Body of pancreas (tissue), 4 donors: ENCODE measurements at regions not wholly inside any gene's neighbourhood (a gene's known extent, or its start where the extent isn't known, plus 50 kb on each side); places are given as distances from the start of the nearest gene placed in this dataset.

Experiments used
- ATAC-seq: fragments of 150-250 bp; one replicate; pipeline ENCODE4 v1.9.1; 2016
- DNase-seq, 4 donors: peaks; one replicate each; pipeline ENCODE4 v3.0.0-alpha.2; 2019
- H3K27ac ChIP-seq, 4 donors: fragments of 200-600 bp; sonication (generic); 1 replicate in 3 of 4; 2 replicates in 1 of 4; pipeline versions ENCODE4 v1.5.1 to v1.6.1; 2016 to 2019; ENCODE audit warnings: mild to moderate bottlenecking in 1 of 4, mixed read lengths in 1 of 4, moderate library complexity in 1 of 4
- H3K27me3 ChIP-seq, 2 donors: fragments of 200-600 bp; sonication (generic); one replicate each; pipeline ENCODE4 v1.6.0; 2016; ENCODE audit warnings: mild to moderate bottlenecking in 1 of 2
- H3K36me3 ChIP-seq, 2 donors: fragments of 200-600 bp; sonication (generic); replicated peaks in 1 of 2; 2 replicates each; pipeline ENCODE4 v1.5.1; 2016; ENCODE audit warnings: low read depth in 2 of 2; ENCODE audit not compliant: insufficient read depth in 1 of 2
- H3K4me1 ChIP-seq: fragments of 200-600 bp; sonication (generic); one replicate; pipeline ENCODE4 v1.6.0; 2016
- H3K4me3 ChIP-seq, 2 donors: fragments of 200-600 bp; sonication (generic); 1 replicate in 1 of 2; 2 replicates in 1 of 2; pipeline ENCODE4 v1.5.1; 2016 to 2019
- H3K9me3 ChIP-seq, 3 donors: fragments of 200-600 bp; sonication (generic); 1 replicate in 2 of 3; 2 replicates in 1 of 3; pipeline ENCODE4 v1.5.1; 2016
- CTCF ChIP-seq, 7 experiments: fragments of 450-650 bp in 4 of 7; fragments of 200-600 bp in 3 of 7; sonication (generic) in 3 of 7; IDR thresholded peaks; one replicate each; pipeline ENCODE4 v1.5.1; 2016 to 2019; ENCODE audit warnings: antibody characterized with exemption in 7 of 7
- POLR2A ChIP-seq, 3 donors: fragments of 450-650 bp; IDR thresholded peaks; one replicate each; pipeline ENCODE4 v1.6.1; 2016; ENCODE audit warnings: antibody characterized with exemption in 3 of 3, mild to moderate bottlenecking in 2 of 3
- WGBS, 2 donors: methylation state at CpG; one replicate each; pipeline ENCODE4 v1.1.5; 2017; 5-methylcytosine and 5-hydroxymethylcytosine counted together
- intact Hi-C: fragments of 100-400 bp; cut with DNase I; formaldehyde crosslinking; loops from one replicate; pipeline ENCODE4 v1.15.1; 2023

- no peaks in the 10 kb centered on the region for H3K36me3 ChIP-seq
- no peak overlapping the region for H3K4me3 ChIP-seq
- ATAC-seq (no peak), DNase-seq (no peak)
- intact Hi-C loops, result no loop called here
- H3K27me3 ChIP-seq, result no peaks in the 10 kb centered on the region
- no peak for TF ChIP-seq CTCF (IDR thresholded peaks at IDR 0.05)
- TF ChIP-seq POLR2A (IDR thresholded peaks at IDR 0.05), result no peak
- H3K9me3 ChIP-seq, result no peaks in the 10 kb centered on the region
- no peaks in the 10 kb centered on the region for H3K4me1 ChIP-seq
- no peak overlapping the region for H3K27ac ChIP-seq
These were observed 748.8 kb upstream of the RIOK2 start for GRCh38 chr5:97931829-97932228.

GRCh38 chr5:97936231-97936630 lies 753.2 kb upstream of the RIOK2 start:
- WGBS, 2 donors, result 25 to 48% methylated on average over 1 of the region's 1 CpG
- no peak overlapping the region for H3K27ac ChIP-seq
- H3K27me3 ChIP-seq, result no peaks in the 10 kb centered on the region
- no peaks in the 10 kb centered on the region for H3K36me3 ChIP-seq
- H3K9me3 ChIP-seq, result no peaks in the 10 kb centered on the region
- no peak overlapping the region for H3K4me3 ChIP-seq
- no peaks in the 10 kb centered on the region for H3K4me1 ChIP-seq
- ATAC-seq, result no peak
- TF ChIP-seq CTCF (IDR thresholded peaks at IDR 0.05) (no peak), POLR2A (IDR thresholded peaks at IDR 0.05) (no peak)
- DNase-seq, result no peak
- intact Hi-C loops, result no loop called here

- Histone ChIP-seq H3K4me3 (no peak overlapping the region), H3K36me3 (no peaks in the 10 kb centered on the region), H3K9me3 (no peaks in the 10 kb centered on the region), H3K27ac (no peak overlapping the region), H3K27me3 (no peaks in the 10 kb centered on the region), H3K4me1 (no peaks in the 10 kb centered on the region)
- TF ChIP-seq CTCF (IDR thresholded peaks at IDR 0.05) (no peak), POLR2A (IDR thresholded peaks at IDR 0.05) (no peak)
- intact Hi-C loops, result no loop called here
- WGBS, 2 donors, result 60 to 88% methylated on average over 2 of the region's 2 CpGs
- ATAC-seq (no peak), DNase-seq (no peak)
These were observed 754.8 kb upstream of the RIOK2 start for GRCh38 chr5:97937846-97938245.

- ATAC-seq (no peak), DNase-seq (no peak)
- Histone ChIP-seq H3K9me3 (no peaks in the 10 kb centered on the region), H3K27ac (no peak overlapping the region), H3K27me3 (no peaks in the 10 kb centered on the region), H3K4me1 (no peaks in the 10 kb centered on the region), H3K4me3 (no peak overlapping the region), H3K36me3 (no peaks in the 10 kb centered on the region)
- intact Hi-C loops, result no loop called here
- TF ChIP-seq POLR2A (IDR thresholded peaks at IDR 0.05) (no peak), CTCF (IDR thresholded peaks at IDR 0.05) (no peak)
These were observed 760.0 kb upstream of the RIOK2 start for GRCh38 chr5:97943036-97943435.

- Histone ChIP-seq H3K27me3 (no peaks in the 10 kb centered on the region), H3K27ac (no peak overlapping the region), H3K4me1 (no peaks in the 10 kb centered on the region), H3K9me3 (no peaks in the 10 kb centered on the region), H3K4me3 (no peak overlapping the region), H3K36me3 (no peaks in the 10 kb centered on the region)
- WGBS, 2 donors, result 88 to 92% methylated on average over 2 of the region's 2 CpGs
- ATAC-seq, result no peak
- TF ChIP-seq CTCF (IDR thresholded peaks at IDR 0.05), result no peak
- TF ChIP-seq POLR2A (IDR thresholded peaks at IDR 0.05), result no peak
- DNase-seq, result no peak
- intact Hi-C loops, result no loop called here
These were observed 768.1 kb upstream of the RIOK2 start for GRCh38 chr5:97951139-97951538.
